Mesendoderm (in vitro differentiated cells): ENCODE measurements at regions not wholly inside any gene's neighbourhood (a gene's known extent, or its start where the extent isn't known, plus 50 kb on each side); places are given as distances from the start of the nearest gene placed in this dataset.

Experiments
- DNase-seq: peaks from one replicate; pipeline ENCODE4 v3.0.0; 2013
- H2AK5ac ChIP-seq: 2 replicates; pipeline ENCODE4 v1.6.1; 2013; ENCODE audit warnings: low read length, inconsistent platforms
- H2BK120ac ChIP-seq: 2 replicates; pipeline ENCODE4 v1.6.1; 2013; ENCODE audit warnings: low read depth, mild to moderate bottlenecking, low read length, moderate library complexity, mixed read lengths
- H2BK15ac ChIP-seq: replicated peaks from 2 replicates; pipeline ENCODE4 v1.6.1; 2013; ENCODE audit warnings: low read depth, mild to moderate bottlenecking, moderate library complexity
- H2BK5ac ChIP-seq: 2 replicates; pipeline ENCODE4 v1.6.1; 2013; ENCODE audit warnings: low read length, inconsistent platforms
- H3K18ac ChIP-seq: 2 replicates; pipeline ENCODE4 v1.6.1; 2013; ENCODE audit warnings: mild to moderate bottlenecking, low read length, mixed read lengths
- H3K23ac ChIP-seq: one replicate; pipeline ENCODE4 v1.6.1; 2013; ENCODE audit warnings: low read length
- H3K27ac ChIP-seq: 2 replicates; pipeline ENCODE4 v1.5.1; 2013; ENCODE audit warnings: low read depth, mild to moderate bottlenecking, inconsistent platforms, low read length, moderate library complexity
- H3K27me3 ChIP-seq: 2 replicates; pipeline ENCODE4 v1.6.1; 2013; ENCODE audit warnings: low read length, control low read depth, mild to moderate bottlenecking, inconsistent platforms; ENCODE audit not compliant: insufficient read depth, poor library complexity
- H3K36me3 ChIP-seq: 2 replicates; pipeline ENCODE4 v1.6.1; 2013; ENCODE audit warnings: low read length, inconsistent platforms; ENCODE audit not compliant: control insufficient read depth, insufficient read depth
- H3K4ac ChIP-seq: one replicate; pipeline ENCODE4 v1.6.1; 2013; ENCODE audit warnings: low read depth, mild to moderate bottlenecking, low read length, moderate library complexity
- H3K4me1 ChIP-seq: 2 replicates; pipeline ENCODE4 v1.6.1; 2013; ENCODE audit warnings: low read depth, low read length, inconsistent platforms; ENCODE audit not compliant: control insufficient read depth
- H3K4me2 ChIP-seq: 2 replicates; pipeline ENCODE4 v1.6.1; 2013; ENCODE audit warnings: low read length
- H3K4me3 ChIP-seq: 2 replicates; pipeline ENCODE4 v1.5.1; 2013; ENCODE audit warnings: mild to moderate bottlenecking, low read length
- H3K56ac ChIP-seq: one replicate; pipeline ENCODE4 v1.6.1; 2013; ENCODE audit warnings: low read length
- H3K79me1 ChIP-seq: 2 replicates; pipeline ENCODE4 v1.6.1; 2013; ENCODE audit warnings: low read length, inconsistent platforms
- H3K79me2 ChIP-seq: 2 replicates; pipeline ENCODE4 v1.6.1; 2013; ENCODE audit warnings: mild to moderate bottlenecking, low read length; ENCODE audit not compliant: control insufficient read depth, insufficient read depth
- H3K9ac ChIP-seq: 2 replicates; pipeline ENCODE4 v1.6.1; 2013; ENCODE audit warnings: low read length, inconsistent platforms
- H4K5ac ChIP-seq: one replicate; pipeline ENCODE4 v1.6.1; 2013; ENCODE audit warnings: low read length
- H4K8ac ChIP-seq: one replicate; pipeline ENCODE4 v1.6.1; 2013; ENCODE audit warnings: low read depth, mild to moderate bottlenecking, control low read depth, low read length, moderate library complexity
- WGBS: extraction: QIAGEN DNeasy Blood & Tissue Kit; methylation state at CpG from one replicate; pipeline ENCODE4 v1.1.7; 2013; ENCODE audit warnings: low lambda C conversion rate, missing lambda C conversion rate; ENCODE audit not compliant: insufficient coverage; ENCODE audit errors: extremely low coverage; 5-methylcytosine and 5-hydroxymethylcytosine counted together

- WGBS: no CpG with 5 or more reads among the region's 3 CpGs
- H2BK15ac ChIP-seq: no peak overlapping the region
Measured at GRCh38 chr20:50263831-50264230, 73.2 kb downstream of the CEBPB start.

GRCh38 chr20:50264534-50265145, 74.0 kb downstream of the CEBPB start:
- H3K4me1 ChIP-seq: no peaks in the 10 kb centered on the region

More at GRCh38 chr20:50263831-50264230, 73.2 kb downstream of the CEBPB start:
- Histone ChIP-seq H3K27me3 (no peaks in the 10 kb centered on the region), H3K79me2 (no peaks in the 10 kb centered on the region), H3K36me3 (no peaks in the 10 kb centered on the region), H4K5ac (no peak overlapping the region), H3K4me1 (no peaks in the 10 kb centered on the region), H3K4me3 (no peak overlapping the region), H3K18ac (no peak overlapping the region), H3K27ac (no peak overlapping the region), H2AK5ac (no peak overlapping the region), H3K9ac (no peak overlapping the region), H3K4ac (no peak overlapping the region), H2BK5ac (no peak overlapping the region), H4K8ac (no peak overlapping the region), H2BK120ac (no peak overlapping the region), H3K4me2 (no peak overlapping the region), H3K79me1 (no peaks in the 10 kb centered on the region), H3K56ac (no peak overlapping the region), H3K23ac (no peak overlapping the region)
- peak; percentile 50 for DNase-seq

GRCh38 chr20:50265245-50265946, 74.8 kb downstream of the CEBPB start:
- no peaks in the 10 kb centered on the region for H3K36me3 ChIP-seq

More at GRCh38 chr20:50264534-50265145, 74.0 kb downstream of the CEBPB start:
- no peak overlapping the region for H3K9ac ChIP-seq
- H2AK5ac ChIP-seq: no peak overlapping the region
- no peaks in the 10 kb centered on the region for H3K79me1 ChIP-seq
- no peak overlapping the region for H3K4me3 ChIP-seq
- H3K56ac ChIP-seq: no peak overlapping the region
- H4K5ac ChIP-seq: no peak overlapping the region
- no peak overlapping the region for H2BK15ac ChIP-seq
- H2BK120ac ChIP-seq: no peak overlapping the region
- H3K27me3 ChIP-seq: no peaks in the 10 kb centered on the region
- H3K4me2 ChIP-seq: no peak overlapping the region
- H3K27ac ChIP-seq: no peak overlapping the region
- no CpG with 5 or more reads among the region's 13 CpGs for WGBS
- no peak overlapping the region for H3K23ac ChIP-seq
- no peaks in the 10 kb centered on the region for H3K36me3 ChIP-seq
- no peak overlapping the region for H3K4ac ChIP-seq
- no peak overlapping the region for H2BK5ac ChIP-seq
- H3K18ac ChIP-seq: no peak overlapping the region
- no peaks in the 10 kb centered on the region for H3K79me2 ChIP-seq
- no peak for DNase-seq
- H4K8ac ChIP-seq: no peak overlapping the region

GRCh38 chr20:50266293-50267040, 75.8 kb downstream of the CEBPB start:
- H2AK5ac ChIP-seq: no peak overlapping the region
- no peak overlapping the region for H3K4me2 ChIP-seq
- no peaks in the 10 kb centered on the region for H3K4me1 ChIP-seq
- H3K4me3 ChIP-seq: no peak overlapping the region
- H2BK15ac ChIP-seq: no peak overlapping the region
- no peak overlapping the region for H3K27ac ChIP-seq
- H2BK5ac ChIP-seq: no peak overlapping the region
- H3K18ac ChIP-seq: no peak overlapping the region
- H4K5ac ChIP-seq: no peak overlapping the region
- no peak overlapping the region for H4K8ac ChIP-seq
- no peak for DNase-seq
- H3K4ac ChIP-seq: no peak overlapping the region
- H3K36me3 ChIP-seq: no peaks in the 10 kb centered on the region
- no peaks in the 10 kb centered on the region for H3K27me3 ChIP-seq
- H2BK120ac ChIP-seq: no peak overlapping the region
- no CpG with 5 or more reads among the region's 10 CpGs for WGBS
- H3K79me1 ChIP-seq: no peaks in the 10 kb centered on the region
- H3K79me2 ChIP-seq: no peaks in the 10 kb centered on the region
- no peak overlapping the region for H3K56ac ChIP-seq
- H3K23ac ChIP-seq: no peak overlapping the region
- no peak overlapping the region for H3K9ac ChIP-seq

More at GRCh38 chr20:50265245-50265946, 74.8 kb downstream of the CEBPB start:
- Histone ChIP-seq H2BK15ac (no peak overlapping the region), H4K5ac (no peak overlapping the region), H2BK5ac (no peak overlapping the region), H3K4me1 (no peaks in the 10 kb centered on the region), H3K27me3 (no peaks in the 10 kb centered on the region), H3K23ac (no peak overlapping the region), H3K27ac (no peak overlapping the region), H3K4ac (no peak overlapping the region), H3K18ac (no peak overlapping the region), H3K56ac (no peak overlapping the region), H3K9ac (no peak overlapping the region), H4K8ac (no peak overlapping the region), H3K79me1 (no peaks in the 10 kb centered on the region), H2AK5ac (no peak overlapping the region), H2BK120ac (no peak overlapping the region), H3K79me2 (no peaks in the 10 kb centered on the region), H3K4me3 (no peak overlapping the region), H3K4me2 (no peak overlapping the region)
- no CpG with 5 or more reads among the region's 12 CpGs for WGBS
- no peak for DNase-seq

GRCh38 chr20:50267041-50267865, 76.6 kb downstream of the CEBPB start:
- Histone ChIP-seq H2BK120ac (no peak overlapping the region), H2BK5ac (no peak overlapping the region), H3K79me2 (no peaks in the 10 kb centered on the region), H3K36me3 (no peaks in the 10 kb centered on the region), H3K27me3 (no peaks in the 10 kb centered on the region), H3K23ac (no peak overlapping the region), H2BK15ac (no peak overlapping the region), H3K4me1 (no peaks in the 10 kb centered on the region), H3K4me3 (no peak overlapping the region), H3K27ac (no peak overlapping the region), H3K4me2 (no peak overlapping the region), H3K4ac (no peak overlapping the region), H3K56ac (peak overlapping the region; percentile 7), H4K8ac (no peak overlapping the region), H3K79me1 (no peaks in the 10 kb centered on the region), H3K9ac (no peak overlapping the region), H2AK5ac (no peak overlapping the region), H3K18ac (no peak overlapping the region), H4K5ac (no peak overlapping the region)
- no CpG with 5 or more reads among the region's 21 CpGs for WGBS
- DNase-seq: no peak
